ENCODE measurements at regions not wholly inside any gene's neighbourhood (a gene's known extent, or its start where the extent isn't known, plus 50 kb on each side); places are given as distances from the start of the nearest gene placed in this dataset.

GRCh38 chr3:62987721-62988120 is 112.5 kb upstream of the CADPS start:
- no peak for TF ChIP-seq CTCF (IDR thresholded peaks at IDR 0.05; ENCODE audit: low read depth, low read length)
- no peak overlapping the region for H3K27ac ChIP-seq (ENCODE audit: low read depth, low read length)
- no peaks in the 10 kb centered on the region for H3K9me3 ChIP-seq (ENCODE audit: control insufficient read depth, insufficient read depth, low read length)
- no peak for DNase-seq (ENCODE audit: low read depth, low spot score)
- ChIA-PET POLR2A (no interaction called here), CTCF (no interaction called here)
- no peaks in the 10 kb centered on the region for H3K27me3 ChIP-seq (ENCODE audit: control insufficient read depth, insufficient read depth, low read length)
- H3K4me3 ChIP-seq (ENCODE audit: low read depth, low read length), result no peak overlapping the region

GRCh38 chr3:62990704-62991413 is 115.6 kb upstream of the CADPS start:
- no peak for DNase-seq (ENCODE audit: low read depth, low spot score)
- POLR2A ChIA-PET, result no interaction called here
- CTCF ChIA-PET, result no interaction called here
- Histone ChIP-seq H3K27ac (ENCODE audit: low read depth, low read length) (no peak overlapping the region), H3K4me3 (ENCODE audit: low read depth, low read length) (no peak overlapping the region), H3K9me3 (ENCODE audit: control insufficient read depth, insufficient read depth, low read length) (no peaks in the 10 kb centered on the region), H3K27me3 (ENCODE audit: control insufficient read depth, insufficient read depth, low read length) (no peaks in the 10 kb centered on the region)
- no peak for TF ChIP-seq CTCF (IDR thresholded peaks at IDR 0.05; ENCODE audit: low read depth, low read length)

DNA sequence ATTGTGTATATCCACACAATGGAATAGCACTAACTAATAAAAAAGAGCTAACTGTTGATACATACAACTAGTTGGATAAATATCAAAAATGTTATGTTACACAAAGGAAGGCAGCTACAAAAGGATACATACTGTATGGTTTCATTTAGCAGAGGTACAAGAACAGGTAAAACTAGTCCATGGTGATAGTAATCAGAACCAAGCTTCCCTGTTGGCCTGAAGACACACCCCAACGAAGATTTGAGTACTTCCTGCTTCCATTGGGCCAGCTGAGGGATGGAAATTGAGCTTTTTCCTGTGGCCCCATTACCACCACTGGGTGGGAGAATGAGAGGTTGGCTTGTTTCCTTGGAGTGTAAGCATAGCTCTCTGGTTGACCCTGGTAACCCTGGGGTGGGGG is 117.3 kb upstream of the CADPS start:
- Histone ChIP-seq H3K4me3 (ENCODE audit: low read depth, low read length) (no peak overlapping the region), H3K9me3 (ENCODE audit: control insufficient read depth, insufficient read depth, low read length) (no peaks in the 10 kb centered on the region), H3K27ac (ENCODE audit: low read depth, low read length) (no peak overlapping the region), H3K27me3 (ENCODE audit: control insufficient read depth, insufficient read depth, low read length) (no peaks in the 10 kb centered on the region)
- POLR2A ChIA-PET, result no interaction called here
- no peak for DNase-seq (ENCODE audit: low read depth, low spot score)
- CTCF ChIA-PET, result interaction anchor here (0.8 kb wide), 1 partner anchor 370 kb away, joined by 5 read pairs; no protein-coding TSS in a partner anchor
- no peak for TF ChIP-seq CTCF (IDR thresholded peaks at IDR 0.05; ENCODE audit: low read depth, low read length)

DNA sequence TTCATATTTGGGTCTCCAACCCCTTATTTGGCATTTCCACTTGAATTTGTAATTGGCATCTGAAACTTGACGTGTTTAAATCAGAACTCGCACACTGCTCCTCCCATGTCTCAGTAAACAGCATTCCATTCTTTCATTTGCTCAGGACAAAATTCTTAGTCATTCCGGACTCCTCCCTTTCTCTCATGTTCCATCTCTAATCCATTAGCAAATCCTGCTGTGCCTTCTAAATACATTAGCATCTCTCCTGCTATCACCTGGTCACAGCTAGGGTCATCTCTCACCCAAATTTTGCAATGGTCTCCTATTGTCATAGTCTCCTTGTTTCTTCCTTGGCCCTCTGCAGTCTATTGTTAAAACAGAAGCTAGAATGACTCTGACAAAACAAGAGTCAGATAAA is 119.9 kb upstream of the CADPS start:
- CTCF ChIA-PET, result no interaction called here
- Histone ChIP-seq H3K4me3 (ENCODE audit: low read depth, low read length) (no peak overlapping the region), H3K27ac (ENCODE audit: low read depth, low read length) (no peak overlapping the region), H3K27me3 (ENCODE audit: control insufficient read depth, insufficient read depth, low read length) (no peaks in the 10 kb centered on the region), H3K9me3 (ENCODE audit: control insufficient read depth, insufficient read depth, low read length) (no peaks in the 10 kb centered on the region)
- POLR2A ChIA-PET, result no interaction called here
- DNase-seq (ENCODE audit: low read depth, low spot score), result no peak
- TF ChIP-seq CTCF (IDR thresholded peaks at IDR 0.05; ENCODE audit: low read depth, low read length), result no peak

- no peak overlapping the region for H3K27ac ChIP-seq (ENCODE audit: low read depth, low read length)
- H3K27me3 ChIP-seq (ENCODE audit: control insufficient read depth, insufficient read depth, low read length), result no peaks in the 10 kb centered on the region
- POLR2A ChIA-PET, result no interaction called here
- no peak overlapping the region for H3K4me3 ChIP-seq (ENCODE audit: low read depth, low read length)
- no peak for DNase-seq (ENCODE audit: low read depth, low spot score)
- CTCF ChIA-PET, result no interaction called here
- H3K9me3 ChIP-seq (ENCODE audit: control insufficient read depth, insufficient read depth, low read length), result no peaks in the 10 kb centered on the region
- TF ChIP-seq CTCF (IDR thresholded peaks at IDR 0.05; ENCODE audit: low read depth, low read length), result no peak
Observed at GRCh38 chr3:62995530-62995929, 120.3 kb upstream of the CADPS start.

Data from AG04450 (cell line).